ENCODE measurements at regions not wholly inside any gene's neighbourhood (a gene's known extent, or its start where the extent isn't known, plus 50 kb on each side); places are given as distances from the start of the nearest gene placed in this dataset.

- FAIRE-seq (no peak), ATAC-seq (peak; percentile 82 to 87), DNase-seq (ENCODE audit: low read depth in 1 of 2, low spot score in 1 of 2) (peak; percentile 71 to 91)
- H3K4me1 ChIP-seq = peaks cover 48% of the 10 kb centered on the region
- H3K27ac ChIP-seq = peak overlapping the region; percentile 93 to 96
- H3K4me2 ChIP-seq = peak overlapping the region; percentile 74
- CTCF ChIA-PET = interaction anchor here (1.1 kb wide), 1 partner anchor 560 kb away, joined by 3 read pairs; no protein-coding TSS in a partner anchor
- peaks cover 19% of the 10 kb centered on the region; the same call in 2 of the 3 replicates for H3K9me3 ChIP-seq
- POLR2A ChIA-PET = interaction anchor here (1.5 to 1.6 kb wide), 2 partner anchors 10 to 59 kb away, joined by 6 to 8 read pairs; partner anchors contain the start of gene DOCK10
- 0% methylated on average over 1 of the region's 1 CpG for WGBS (ENCODE audit: missing lambda C conversion rate)
- TF ChIP-seq SMC3 (IDR thresholded peaks at IDR 0.05) = peak; percentile 32; the same call in 1 of the 3 replicates
- TF ChIP-seq ATOH8 (CRISPR knock-in tag; IDR thresholded peaks at IDR 0.05; ENCODE audit: low read depth) = no peak; the same call in 1 of the 2 replicates
- TF ChIP-seq JUN (IDR thresholded peaks at IDR 0.05) = peak in 1 of 2 experiments; percentile 60; a peak in 2 of 5 replicates
- TF ChIP-seq FOSL2 (IDR thresholded peaks at IDR 0.05) = peak; percentile 97
- TF ChIP-seq FOSL2 (CRISPR knock-in tag; IDR thresholded peaks at IDR 0.05) = peak; percentile 100
- TF ChIP-seq MAX (IDR thresholded peaks at IDR 0.05) = peak; percentile 57; the same call in 1 of the 2 replicates
- TF ChIP-seq POLR2A (IDR thresholded peaks at IDR 0.05; ENCODE audit: low read length) = no peak
- peak in 1 of 2 experiments; percentile 75; a peak in 2 of 4 replicates for TF ChIP-seq CEBPB (IDR thresholded peaks at IDR 0.05)
- peak; percentile 48; the same call in 1 of the 3 replicates for TF ChIP-seq BCL3 (IDR thresholded peaks at IDR 0.05)
- no peak for TF ChIP-seq EHMT2 (IDR thresholded peaks at IDR 0.05; ENCODE audit: low read depth)
- TF ChIP-seq NFE2L2 (conservative IDR thresholded peaks at IDR 0.05; ENCODE audit: low read length) = peak; percentile 89
- TF ChIP-seq HOXB13 (CRISPR knock-in tag; IDR thresholded peaks at IDR 0.05; ENCODE audit: low read depth) = peak; percentile 59; the same call in 1 of the 2 replicates
- peak; percentile 23 to 25; a peak in 3 of 5 replicates for TF ChIP-seq RAD21 (conservative IDR thresholded peaks at IDR 0.05 in 1 of 2, IDR thresholded peaks at IDR 0.05 in 1 of 2)
- TF ChIP-seq JUNB (IDR thresholded peaks at IDR 0.05) = peak; percentile 96
- TF ChIP-seq GATA3 (IDR thresholded peaks at IDR 0.05; ENCODE audit: borderline replicate concordance) = peak; percentile 80; the same call in 1 of the 2 replicates
- TF ChIP-seq ESRRA (IDR thresholded peaks at IDR 0.05; ENCODE audit: borderline replicate concordance, low read length) = no peak
- no peak for TF ChIP-seq NR3C1 (IDR thresholded peaks at IDR 0.05)
- no peak for TF ChIP-seq CHD4 (IDR thresholded peaks at IDR 0.05; ENCODE audit: borderline replicate concordance)
- TF ChIP-seq EP300 (IDR thresholded peaks at IDR 0.05) = peak in 1 of 2 experiments; percentile 43; a peak in 1 of 5 replicates
- TF ChIP-seq HES2 (IDR thresholded peaks at IDR 0.05) = 0 out of 2 replicates have a peak, but pooled peaks have one; percentile 12
- TF ChIP-seq MAFK (IDR thresholded peaks at IDR 0.05; ENCODE audit: partially characterized antibody) = peak; percentile 98
- no peak for TF ChIP-seq RNF2 (IDR thresholded peaks at IDR 0.05; ENCODE audit: borderline replicate concordance, low read depth)
- TF ChIP-seq ZFP36 (IDR thresholded peaks at IDR 0.05; ENCODE audit: borderline replicate concordance, partially characterized antibody) = no peak
- no peak overlapping the region for H3K4me3 ChIP-seq
Observed at GRCh38 chr2:225100856-225101294, 58.6 kb upstream of the DOCK10 start.

GRCh38 chr2:225100269-225100668, 58.0 kb upstream of the DOCK10 start:
- peak overlapping the region; percentile 74 for H3K4me2 ChIP-seq
- FAIRE-seq = no peak
- CTCF ChIA-PET = interaction anchor here (1.1 kb wide), 1 partner anchor 560 kb away, joined by 3 read pairs; no protein-coding TSS in a partner anchor

More at GRCh38 chr2:225100269-225100668, 58.0 kb upstream of the DOCK10 start:
- peak; percentile 88 to 89 for ATAC-seq
- Histone ChIP-seq H3K27ac (peak overlapping the region; percentile 93 to 96), H3K9me3 (peaks cover 19% of the 10 kb centered on the region; the same call in 2 of the 3 replicates), H3K4me1 (peaks cover 46% of the 10 kb centered on the region), H3K4me3 (no peak overlapping the region)
- 11% methylated on average over 1 of the region's 1 CpG for WGBS (ENCODE audit: missing lambda C conversion rate)
- TF ChIP-seq MAX (IDR thresholded peaks at IDR 0.05) (0 out of 2 replicates have a peak, but pooled peaks have one; percentile 4), CHD4 (IDR thresholded peaks at IDR 0.05; ENCODE audit: borderline replicate concordance) (no peak), FOSL2 (IDR thresholded peaks at IDR 0.05) (no peak), FOSL2 (CRISPR knock-in tag; IDR thresholded peaks at IDR 0.05) (peak; percentile 47), RCOR1 (IDR thresholded peaks at IDR 0.05; ENCODE audit: low read depth, low read length) (no peak), RAD21 (conservative IDR thresholded peaks at IDR 0.05 in 1 of 2, IDR thresholded peaks at IDR 0.05 in 1 of 2) (no peak; a peak in 1 of 5 replicates), FOXS1 (CRISPR knock-in tag; IDR thresholded peaks at IDR 0.05) (0 out of 2 replicates have a peak, but pooled peaks have one; percentile 5), GATA3 (IDR thresholded peaks at IDR 0.05; ENCODE audit: borderline replicate concordance) (peak; percentile 60; the same call in 1 of the 2 replicates), CHD2 (IDR thresholded peaks at IDR 0.05; ENCODE audit: low read length, partially characterized antibody) (no peak), CTCF (IDR thresholded peaks at IDR 0.05) (no peak), HOXB5 (CRISPR knock-in tag; IDR thresholded peaks at IDR 0.05) (no peak), CEBPB (IDR thresholded peaks at IDR 0.05) (no peak), ATOH8 (CRISPR knock-in tag; IDR thresholded peaks at IDR 0.05; ENCODE audit: low read depth) (no peak; the same call in 1 of the 2 replicates)
- peak; percentile 25 to 80 for DNase-seq (ENCODE audit: low read depth in 1 of 2, low spot score in 1 of 2)
- POLR2A ChIA-PET = interaction anchor here (0.5 to 1.6 kb wide), 3 partner anchors 9 to 58 kb away, joined by 4 to 8 read pairs (median 6); partner anchors contain the start of gene DOCK10
